GM23338 (cell line): ENCODE measurements at regions not wholly inside any gene's neighbourhood (a gene's known extent, or its start where the extent isn't known, plus 50 kb on each side); places are given as distances from the start of the nearest gene placed in this dataset.

Source experiments
- ATAC-seq: fragments of 200-7000 bp; cut with Tn5 transposase; 3 replicates; pipeline ENCODE4 v1.9.1; 2020
- DNase-seq: peaks from one replicate; pipeline ENCODE4 v3.0.0-alpha.2; 2015; ENCODE audit warnings: low spot score
- H2AFZ ChIP-seq: fragments of 200-600 bp; sonication (generic); 2 replicates; pipeline ENCODE4 v1.8.0; 2016; ENCODE audit warnings: antibody characterized with exemption, mild to moderate bottlenecking, moderate library complexity
- H3F3A ChIP-seq: fragments of 200-600 bp; sonication (generic); replicated peaks from 2 replicates; pipeline ENCODE4 v1.8.0; 2017; ENCODE audit warnings: antibody characterized with exemption, mixed run types, low read depth
- H3K27ac ChIP-seq: fragments of 200-600 bp; sonication (generic); 2 replicates; pipeline ENCODE4 v1.6.1; 2016; ENCODE audit warnings: low read depth
- H3K27me3 ChIP-seq: fragments of 200-600 bp; sonication (generic); 2 replicates; pipeline ENCODE4 v1.8.0; 2016; ENCODE audit warnings: mild to moderate bottlenecking, mixed run types, moderate library complexity; ENCODE audit not compliant: insufficient read depth
- H3K36me3 ChIP-seq: fragments of 200-600 bp; sonication (generic); 2 replicates; pipeline ENCODE4 v1.8.0; 2016; ENCODE audit warnings: mild to moderate bottlenecking; ENCODE audit not compliant: insufficient read depth
- H3K4me1 ChIP-seq: fragments of 200-600 bp; sonication (generic); 2 replicates; pipeline ENCODE4 v1.8.0; 2016; ENCODE audit warnings: mild to moderate bottlenecking, moderate library complexity; ENCODE audit not compliant: insufficient read depth
- H3K4me2 ChIP-seq: fragments of 200-600 bp; sonication (generic); 2 replicates; pipeline ENCODE4 v1.7.1; 2017; ENCODE audit warnings: mixed run types
- H3K4me3 ChIP-seq: fragments of 200-600 bp; sonication (generic); 2 replicates; pipeline ENCODE4 v1.6.1; 2016; ENCODE audit warnings: mixed run types
- H3K79me2 ChIP-seq: fragments of 200-600 bp; sonication (generic); replicated peaks from 2 replicates; pipeline ENCODE4 v1.8.0; 2017; ENCODE audit warnings: mild to moderate bottlenecking; ENCODE audit not compliant: insufficient read depth
- H3K9me2 ChIP-seq: fragments of 200-600 bp; sonication (generic); 2 replicates; pipeline ENCODE4 v1.8.0; 2017; ENCODE audit not compliant: insufficient read depth
- H4K20me1 ChIP-seq: fragments of 200-600 bp; sonication (generic); replicated peaks from 2 replicates; pipeline ENCODE4 v1.8.0; 2017; ENCODE audit warnings: mild to moderate bottlenecking; ENCODE audit not compliant: insufficient read depth
- H3K27ac Mint-ChIP-seq: 2 replicates; pipeline ENCODE4 v1.8.0; 2020; ENCODE audit warnings: inconsistent platforms, mild to moderate bottlenecking, moderate library complexity, mixed read lengths
- H3K27me3 Mint-ChIP-seq: 3 replicates; pipeline ENCODE4 v1.8.0; 2022; ENCODE audit warnings: low read depth, mild to moderate bottlenecking, moderate library complexity, mixed read lengths, inconsistent platforms; ENCODE audit not compliant: insufficient read depth, poor library complexity
- H3K36me3 Mint-ChIP-seq: 3 replicates; pipeline ENCODE4 v1.8.0; 2021; ENCODE audit warnings: low read depth, mild to moderate bottlenecking, inconsistent platforms, moderate library complexity, mixed read lengths
- H3K4me1 Mint-ChIP-seq: 3 replicates; pipeline ENCODE4 v1.8.0; 2020; ENCODE audit warnings: mild to moderate bottlenecking, inconsistent platforms, mixed read lengths
- H3K4me3 Mint-ChIP-seq: 3 replicates; pipeline ENCODE4 v1.8.0; 2021; ENCODE audit warnings: moderate library complexity, mild to moderate bottlenecking, inconsistent platforms, mixed read lengths
- H3K9me3 Mint-ChIP-seq: 3 replicates; pipeline ENCODE4 v1.8.0; 2020; ENCODE audit warnings: moderate library complexity, mild to moderate bottlenecking, inconsistent platforms, mixed read lengths
- CREB1 ChIP-seq: fragments of 250-450 bp; sonication (Bioruptor Pico); IDR thresholded peaks from 2 replicates; pipeline ENCODE4 v1.5.0; 2020; ENCODE audit warnings: low read depth, mild to moderate bottlenecking, moderate library complexity
- EZH2 ChIP-seq: fragments of 200-600 bp; sonication (generic); IDR thresholded peaks from one replicate; pipeline ENCODE4 v1.8.0; 2017; ENCODE audit warnings: antibody characterized with exemption, mild to moderate bottlenecking, low read depth; ENCODE audit not compliant: unreplicated experiment
- EZH2phosphoT487 ChIP-seq: fragments of 200-600 bp; sonication (generic); IDR thresholded peaks from one replicate; pipeline ENCODE4 v1.8.1; 2018; ENCODE audit warnings: antibody characterized with exemption; ENCODE audit not compliant: unreplicated experiment
- JUNB ChIP-seq: IDR thresholded peaks from one replicate; pipeline ENCODE4 v1.6.1; 2016; ENCODE audit warnings: antibody characterized with exemption; ENCODE audit not compliant: unreplicated experiment
- NANOG ChIP-seq: IDR thresholded peaks from 2 replicates; pipeline ENCODE4 v1.6.1; 2016; ENCODE audit warnings: antibody characterized with exemption, borderline replicate concordance
- POLR2AphosphoS5 ChIP-seq: IDR thresholded peaks from 2 replicates; pipeline ENCODE4 v1.6.1; 2016; ENCODE audit warnings: antibody characterized with exemption, low read depth
- STAT1 ChIP-seq: IDR thresholded peaks from one replicate; pipeline ENCODE4 v1.6.1; 2016; ENCODE audit warnings: antibody characterized with exemption; ENCODE audit not compliant: unreplicated experiment
- ZNF114 ChIP-seq: fragments of 250-450 bp; sonication (Bioruptor Pico); IDR thresholded peaks from 2 replicates; pipeline ENCODE4 v1.5.0; 2020; ENCODE audit warnings: mild to moderate bottlenecking, moderate library complexity
- ZNF331 ChIP-seq: fragments of 250-450 bp; sonication (Bioruptor Pico); IDR thresholded peaks from 2 replicates; pipeline ENCODE4 v1.5.0; 2020; ENCODE audit warnings: low read depth, mild to moderate bottlenecking, moderate library complexity
- TF ChIP-seq, protein P1 (sequence below), 2 experiments: fragments of 200-600 bp in 1 of 2; sonication (generic) in 1 of 2; conservative IDR thresholded peaks; 2 replicates each; pipeline versions ENCODE4 v1.5.1 to v1.6.1; 2016 to 2017; ENCODE audit warnings: antibody characterized with exemption in 2 of 2, low read depth in 2 of 2, mild to moderate bottlenecking in 2 of 2, moderate library complexity in 1 of 2
- TF ChIP-seq, protein P2 (sequence below): fragments of 250-450 bp; sonication (Bioruptor Pico); IDR thresholded peaks from 2 replicates; pipeline ENCODE4 v1.5.0; 2020; ENCODE audit warnings: mild to moderate bottlenecking, moderate library complexity
- TF ChIP-seq, protein P3 (sequence below): IDR thresholded peaks from one replicate; pipeline ENCODE4 v1.6.1; 2018; ENCODE audit warnings: antibody characterized with exemption; ENCODE audit not compliant: unreplicated experiment
- TF ChIP-seq, protein P4 (sequence below): IDR thresholded peaks from 2 replicates; pipeline ENCODE4 v1.6.1; 2016; ENCODE audit warnings: antibody characterized with exemption

DNA sequence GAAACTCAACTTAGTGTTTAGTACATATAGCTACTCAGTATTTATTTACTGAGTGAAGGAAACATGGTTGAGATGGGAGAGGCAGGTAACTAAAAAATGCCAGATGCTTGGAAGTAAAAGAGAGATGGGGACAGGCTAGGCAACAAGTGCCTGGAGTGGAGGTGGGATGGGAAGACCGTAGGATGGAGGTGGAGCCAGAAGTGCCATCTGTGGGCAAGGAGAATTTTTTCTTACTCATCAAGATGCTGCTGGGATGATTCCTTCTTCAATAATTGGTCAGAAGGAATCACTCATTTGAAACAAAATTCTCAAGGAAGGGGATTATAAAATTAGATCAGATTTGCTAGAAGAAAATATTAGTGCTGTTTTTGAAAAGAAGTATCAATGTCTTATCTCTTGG is 72.9 kb downstream of the IFI44 start:
- H3K4me1 Mint-ChIP-seq = peaks cover 9% of the 10 kb centered on the region; the same call in 2 of the 3 replicates
- H3K9me3 Mint-ChIP-seq = no peaks in the 10 kb centered on the region
- Histone ChIP-seq H3K36me3 (no peaks in the 10 kb centered on the region), H3K9me2 (no peaks in the 10 kb centered on the region; the same call in 1 of the 2 replicates), H3K4me1 (no peaks in the 10 kb centered on the region), H3K4me2 (no peak overlapping the region), H3K79me2 (no peaks in the 10 kb centered on the region), H4K20me1 (no peaks in the 10 kb centered on the region), H3K27ac (no peak overlapping the region), H3K4me3 (no peak overlapping the region), H2AFZ (no peak overlapping the region), H3F3A (no peaks in the 10 kb centered on the region), H3K27me3 (no peaks in the 10 kb centered on the region)
- ATAC-seq = no peak
- H3K27ac Mint-ChIP-seq = 0 out of 2 replicates have a peak overlapping the region, but pooled peaks have one; percentile 4
- TF ChIP-seq CREB1 (CRISPR knock-in tag) (no peak), JUNB (no peak), EZH2 (no peak), STAT1 (no peak), ZNF114 (no peak), NANOG (no peak), POLR2AphosphoS5 (no peak), ZNF331 (CRISPR knock-in tag) (no peak), EZH2phosphoT487 (no peak)
- TF ChIP-seq, protein P1, sequence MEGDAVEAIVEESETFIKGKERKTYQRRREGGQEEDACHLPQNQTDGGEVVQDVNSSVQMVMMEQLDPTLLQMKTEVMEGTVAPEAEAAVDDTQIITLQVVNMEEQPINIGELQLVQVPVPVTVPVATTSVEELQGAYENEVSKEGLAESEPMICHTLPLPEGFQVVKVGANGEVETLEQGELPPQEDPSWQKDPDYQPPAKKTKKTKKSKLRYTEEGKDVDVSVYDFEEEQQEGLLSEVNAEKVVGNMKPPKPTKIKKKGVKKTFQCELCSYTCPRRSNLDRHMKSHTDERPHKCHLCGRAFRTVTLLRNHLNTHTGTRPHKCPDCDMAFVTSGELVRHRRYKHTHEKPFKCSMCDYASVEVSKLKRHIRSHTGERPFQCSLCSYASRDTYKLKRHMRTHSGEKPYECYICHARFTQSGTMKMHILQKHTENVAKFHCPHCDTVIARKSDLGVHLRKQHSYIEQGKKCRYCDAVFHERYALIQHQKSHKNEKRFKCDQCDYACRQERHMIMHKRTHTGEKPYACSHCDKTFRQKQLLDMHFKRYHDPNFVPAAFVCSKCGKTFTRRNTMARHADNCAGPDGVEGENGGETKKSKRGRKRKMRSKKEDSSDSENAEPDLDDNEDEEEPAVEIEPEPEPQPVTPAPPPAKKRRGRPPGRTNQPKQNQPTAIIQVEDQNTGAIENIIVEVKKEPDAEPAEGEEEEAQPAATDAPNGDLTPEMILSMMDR (conservative IDR thresholded peaks at IDR 0.05; ENCODE audit: low read depth in 2 of 2) = no peak
- TF ChIP-seq, protein P2, sequence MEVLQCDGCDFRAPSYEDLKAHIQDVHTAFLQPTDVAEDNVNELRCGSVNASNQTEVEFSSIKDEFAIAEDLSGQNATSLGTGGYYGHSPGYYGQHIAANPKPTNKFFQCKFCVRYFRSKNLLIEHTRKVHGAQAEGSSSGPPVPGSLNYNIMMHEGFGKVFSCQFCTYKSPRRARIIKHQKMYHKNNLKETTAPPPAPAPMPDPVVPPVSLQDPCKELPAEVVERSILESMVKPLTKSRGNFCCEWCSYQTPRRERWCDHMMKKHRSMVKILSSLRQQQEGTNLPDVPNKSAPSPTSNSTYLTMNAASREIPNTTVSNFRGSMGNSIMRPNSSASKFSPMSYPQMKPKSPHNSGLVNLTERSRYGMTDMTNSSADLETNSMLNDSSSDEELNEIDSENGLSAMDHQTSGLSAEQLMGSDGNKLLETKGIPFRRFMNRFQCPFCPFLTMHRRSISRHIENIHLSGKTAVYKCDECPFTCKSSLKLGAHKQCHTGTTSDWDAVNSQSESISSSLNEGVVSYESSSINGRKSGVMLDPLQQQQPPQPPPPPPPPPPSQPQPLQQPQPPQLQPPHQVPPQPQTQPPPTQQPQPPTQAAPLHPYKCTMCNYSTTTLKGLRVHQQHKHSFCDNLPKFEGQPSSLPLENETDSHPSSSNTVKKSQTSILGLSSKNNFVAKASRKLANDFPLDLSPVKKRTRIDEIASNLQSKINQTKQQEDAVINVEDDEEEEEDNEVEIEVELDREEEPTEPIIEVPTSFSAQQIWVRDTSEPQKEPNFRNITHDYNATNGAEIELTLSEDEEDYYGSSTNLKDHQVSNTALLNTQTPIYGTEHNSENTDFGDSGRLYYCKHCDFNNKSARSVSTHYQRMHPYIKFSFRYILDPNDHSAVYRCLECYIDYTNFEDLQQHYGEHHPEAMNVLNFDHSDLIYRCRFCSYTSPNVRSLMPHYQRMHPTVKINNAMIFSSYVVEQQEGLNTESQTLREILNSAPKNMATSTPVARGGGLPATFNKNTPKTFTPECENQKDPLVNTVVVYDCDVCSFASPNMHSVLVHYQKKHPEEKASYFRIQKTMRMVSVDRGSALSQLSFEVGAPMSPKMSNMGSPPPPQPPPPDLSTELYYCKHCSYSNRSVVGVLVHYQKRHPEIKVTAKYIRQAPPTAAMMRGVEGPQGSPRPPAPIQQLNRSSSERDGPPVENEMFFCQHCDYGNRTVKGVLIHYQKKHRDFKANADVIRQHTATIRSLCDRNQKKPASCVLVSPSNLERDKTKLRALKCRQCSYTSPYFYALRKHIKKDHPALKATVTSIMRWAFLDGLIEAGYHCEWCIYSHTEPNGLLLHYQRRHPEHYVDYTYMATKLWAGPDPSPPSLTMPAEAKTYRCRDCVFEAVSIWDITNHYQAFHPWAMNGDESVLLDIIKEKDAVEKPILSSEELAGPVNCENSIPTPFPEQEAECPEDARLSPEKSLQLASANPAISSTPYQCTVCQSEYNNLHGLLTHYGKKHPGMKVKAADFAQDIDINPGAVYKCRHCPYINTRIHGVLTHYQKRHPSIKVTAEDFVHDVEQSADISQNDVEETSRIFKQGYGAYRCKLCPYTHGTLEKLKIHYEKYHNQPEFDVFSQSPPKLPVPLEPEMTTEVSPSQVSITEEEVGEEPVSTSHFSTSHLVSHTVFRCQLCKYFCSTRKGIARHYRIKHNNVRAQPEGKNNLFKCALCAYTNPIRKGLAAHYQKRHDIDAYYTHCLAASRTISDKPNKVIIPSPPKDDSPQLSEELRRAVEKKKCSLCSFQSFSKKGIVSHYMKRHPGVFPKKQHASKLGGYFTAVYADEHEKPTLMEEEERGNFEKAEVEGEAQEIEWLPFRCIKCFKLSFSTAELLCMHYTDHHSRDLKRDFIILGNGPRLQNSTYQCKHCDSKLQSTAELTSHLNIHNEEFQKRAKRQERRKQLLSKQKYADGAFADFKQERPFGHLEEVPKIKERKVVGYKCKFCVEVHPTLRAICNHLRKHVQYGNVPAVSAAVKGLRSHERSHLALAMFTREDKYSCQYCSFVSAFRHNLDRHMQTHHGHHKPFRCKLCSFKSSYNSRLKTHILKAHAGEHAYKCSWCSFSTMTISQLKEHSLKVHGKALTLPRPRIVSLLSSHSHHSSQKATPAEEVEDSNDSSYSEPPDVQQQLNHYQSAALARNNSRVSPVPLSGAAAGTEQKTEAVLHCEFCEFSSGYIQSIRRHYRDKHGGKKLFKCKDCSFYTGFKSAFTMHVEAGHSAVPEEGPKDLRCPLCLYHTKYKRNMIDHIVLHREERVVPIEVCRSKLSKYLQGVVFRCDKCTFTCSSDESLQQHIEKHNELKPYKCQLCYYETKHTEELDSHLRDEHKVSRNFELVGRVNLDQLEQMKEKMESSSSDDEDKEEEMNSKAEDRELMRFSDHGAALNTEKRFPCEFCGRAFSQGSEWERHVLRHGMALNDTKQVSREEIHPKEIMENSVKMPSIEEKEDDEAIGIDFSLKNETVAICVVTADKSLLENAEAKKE (CRISPR knock-in tag) = no peak
- TF ChIP-seq, protein P3, sequence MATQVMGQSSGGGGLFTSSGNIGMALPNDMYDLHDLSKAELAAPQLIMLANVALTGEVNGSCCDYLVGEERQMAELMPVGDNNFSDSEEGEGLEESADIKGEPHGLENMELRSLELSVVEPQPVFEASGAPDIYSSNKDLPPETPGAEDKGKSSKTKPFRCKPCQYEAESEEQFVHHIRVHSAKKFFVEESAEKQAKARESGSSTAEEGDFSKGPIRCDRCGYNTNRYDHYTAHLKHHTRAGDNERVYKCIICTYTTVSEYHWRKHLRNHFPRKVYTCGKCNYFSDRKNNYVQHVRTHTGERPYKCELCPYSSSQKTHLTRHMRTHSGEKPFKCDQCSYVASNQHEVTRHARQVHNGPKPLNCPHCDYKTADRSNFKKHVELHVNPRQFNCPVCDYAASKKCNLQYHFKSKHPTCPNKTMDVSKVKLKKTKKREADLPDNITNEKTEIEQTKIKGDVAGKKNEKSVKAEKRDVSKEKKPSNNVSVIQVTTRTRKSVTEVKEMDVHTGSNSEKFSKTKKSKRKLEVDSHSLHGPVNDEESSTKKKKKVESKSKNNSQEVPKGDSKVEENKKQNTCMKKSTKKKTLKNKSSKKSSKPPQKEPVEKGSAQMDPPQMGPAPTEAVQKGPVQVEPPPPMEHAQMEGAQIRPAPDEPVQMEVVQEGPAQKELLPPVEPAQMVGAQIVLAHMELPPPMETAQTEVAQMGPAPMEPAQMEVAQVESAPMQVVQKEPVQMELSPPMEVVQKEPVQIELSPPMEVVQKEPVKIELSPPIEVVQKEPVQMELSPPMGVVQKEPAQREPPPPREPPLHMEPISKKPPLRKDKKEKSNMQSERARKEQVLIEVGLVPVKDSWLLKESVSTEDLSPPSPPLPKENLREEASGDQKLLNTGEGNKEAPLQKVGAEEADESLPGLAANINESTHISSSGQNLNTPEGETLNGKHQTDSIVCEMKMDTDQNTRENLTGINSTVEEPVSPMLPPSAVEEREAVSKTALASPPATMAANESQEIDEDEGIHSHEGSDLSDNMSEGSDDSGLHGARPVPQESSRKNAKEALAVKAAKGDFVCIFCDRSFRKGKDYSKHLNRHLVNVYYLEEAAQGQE = no peak
- TF ChIP-seq, protein P4, sequence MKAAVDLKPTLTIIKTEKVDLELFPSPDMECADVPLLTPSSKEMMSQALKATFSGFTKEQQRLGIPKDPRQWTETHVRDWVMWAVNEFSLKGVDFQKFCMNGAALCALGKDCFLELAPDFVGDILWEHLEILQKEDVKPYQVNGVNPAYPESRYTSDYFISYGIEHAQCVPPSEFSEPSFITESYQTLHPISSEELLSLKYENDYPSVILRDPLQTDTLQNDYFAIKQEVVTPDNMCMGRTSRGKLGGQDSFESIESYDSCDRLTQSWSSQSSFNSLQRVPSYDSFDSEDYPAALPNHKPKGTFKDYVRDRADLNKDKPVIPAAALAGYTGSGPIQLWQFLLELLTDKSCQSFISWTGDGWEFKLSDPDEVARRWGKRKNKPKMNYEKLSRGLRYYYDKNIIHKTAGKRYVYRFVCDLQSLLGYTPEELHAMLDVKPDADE = no peak
- no peaks in the 10 kb centered on the region for H3K27me3 Mint-ChIP-seq
- DNase-seq = no peak
- H3K36me3 Mint-ChIP-seq = no peaks in the 10 kb centered on the region
- H3K4me3 Mint-ChIP-seq = no peak overlapping the region
